ENCODE measurements at regions not wholly inside any gene's neighbourhood (a gene's known extent, or its start where the extent isn't known, plus 50 kb on each side); places are given as distances from the start of the nearest gene placed in this dataset.
"Not testable (repeated sequence)": the region's sequence is repeated elsewhere in the genome, so short reads cannot be mapped to it uniquely, and the experiment has no call there.

DNA sequence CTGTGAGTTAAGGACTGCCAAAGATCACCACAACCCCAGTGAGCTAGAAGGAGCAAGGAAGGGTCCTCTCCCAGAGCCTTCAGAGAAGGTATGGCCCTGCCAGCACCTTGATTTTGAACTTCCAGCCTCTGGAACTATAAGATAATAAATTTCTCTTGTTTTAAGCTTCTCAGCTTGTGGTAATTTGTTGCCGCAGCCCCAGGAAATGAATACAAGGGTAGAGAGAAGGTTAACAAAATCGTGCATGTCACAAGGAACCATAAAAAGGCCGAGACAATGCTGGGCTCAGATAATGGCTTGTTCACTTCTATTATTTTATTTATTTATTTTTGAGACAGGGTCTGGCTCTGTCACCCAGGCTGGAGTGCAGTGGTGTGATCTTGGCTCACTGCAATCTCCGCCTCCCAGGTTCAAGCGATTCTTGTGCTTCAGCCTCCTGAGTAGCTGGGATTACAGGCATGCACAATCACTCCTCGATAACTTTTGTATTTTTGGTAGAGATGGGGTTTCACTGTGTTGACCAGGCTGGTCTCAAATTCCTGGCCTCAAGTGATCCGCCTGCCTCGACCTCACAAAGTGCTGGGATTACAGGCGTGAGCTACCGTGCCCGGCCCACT lies 71.5 kb downstream of the WSB1 start:
- H3K4me1 ChIP-seq (ENCODE audit: insufficient read depth, low read length) = peaks cover 11% of the 10 kb centered on the region
- not testable (repeated sequence) for H3K27me3 ChIP-seq (ENCODE audit: insufficient read depth, low read length); H3K27ac Mint-ChIP-seq (ENCODE audit: unreplicated experiment); H3K9ac ChIP-seq (ENCODE audit: low read length); H2AFZ ChIP-seq (ENCODE audit: low read depth, low read length); H3K36me3 Mint-ChIP-seq (ENCODE audit: low read depth, unreplicated experiment); H3K9me3 Mint-ChIP-seq (ENCODE audit: unreplicated experiment); DNase-seq (ENCODE audit: low read depth); H3K4me3 Mint-ChIP-seq (ENCODE audit: unreplicated experiment); H3K4me2 ChIP-seq (ENCODE audit: low read length); H3K27ac ChIP-seq (ENCODE audit: low read depth, low read length); H3K79me2 ChIP-seq (ENCODE audit: insufficient read depth, low read length); FAIRE-seq; H3K9me3 ChIP-seq (ENCODE audit: insufficient read depth, low read depth, low read length); H3K36me3 ChIP-seq (ENCODE audit: insufficient read depth, low read length); H3K27me3 Mint-ChIP-seq (ENCODE audit: low read depth, unreplicated experiment); H3K4me3 ChIP-seq (ENCODE audit: insufficient read depth, low read depth, low read length); H4K20me1 ChIP-seq (ENCODE audit: insufficient read depth, low read length)
- peaks cover 42% of the 10 kb centered on the region for H3K4me1 Mint-ChIP-seq (ENCODE audit: low read depth, unreplicated experiment)

DNA sequence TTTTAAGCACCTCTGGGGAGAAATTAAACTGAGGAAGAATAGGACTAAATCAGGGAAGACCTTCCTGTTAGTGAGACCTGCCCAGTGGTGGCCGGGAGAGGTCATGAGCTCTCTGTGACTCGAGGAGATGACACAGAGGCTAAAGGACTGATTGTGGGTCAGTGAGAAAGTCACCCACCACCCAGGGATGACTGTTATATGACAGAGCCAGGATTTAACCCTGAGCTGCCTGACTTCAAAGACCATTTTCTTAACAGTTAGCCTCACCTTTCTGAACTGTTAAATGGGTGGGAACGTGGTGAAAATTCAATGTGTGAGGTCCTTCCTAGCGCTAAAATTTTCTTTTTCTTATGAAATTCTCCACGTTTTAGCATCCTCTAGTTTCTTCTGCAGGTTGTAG lies 72.5 kb downstream of the WSB1 start:
- Mint-ChIP-seq H3K4me3 (ENCODE audit: unreplicated experiment) (no peak overlapping the region), H3K27ac (ENCODE audit: unreplicated experiment) (no peak overlapping the region), H3K27me3 (ENCODE audit: low read depth, unreplicated experiment) (no peaks in the 10 kb centered on the region), H3K4me1 (ENCODE audit: low read depth, unreplicated experiment) (peaks cover 38% of the 10 kb centered on the region), H3K9me3 (ENCODE audit: unreplicated experiment) (peaks cover 9% of the 10 kb centered on the region), H3K36me3 (ENCODE audit: low read depth, unreplicated experiment) (no peaks in the 10 kb centered on the region)
- Histone ChIP-seq H3K9ac (ENCODE audit: low read length) (no peak overlapping the region), H4K20me1 (ENCODE audit: insufficient read depth, low read length) (no peaks in the 10 kb centered on the region), H3K4me3 (ENCODE audit: insufficient read depth, low read depth, low read length) (no peak overlapping the region), H3K9me3 (ENCODE audit: insufficient read depth, low read depth, low read length) (no peaks in the 10 kb centered on the region), H3K79me2 (ENCODE audit: insufficient read depth, low read length) (no peaks in the 10 kb centered on the region), H3K27me3 (ENCODE audit: insufficient read depth, low read length) (no peaks in the 10 kb centered on the region), H3K4me1 (ENCODE audit: insufficient read depth, low read length) (peaks cover 11% of the 10 kb centered on the region), H2AFZ (ENCODE audit: low read depth, low read length) (no peak overlapping the region), H3K4me2 (ENCODE audit: low read length) (no peak overlapping the region), H3K27ac (ENCODE audit: low read depth, low read length) (no peak overlapping the region), H3K36me3 (ENCODE audit: insufficient read depth, low read length) (no peaks in the 10 kb centered on the region)
- FAIRE-seq = no peak
- DNase-seq (ENCODE audit: low read depth) = no peak
- TF ChIP-seq EZH2 (IDR thresholded peaks at IDR 0.05; ENCODE audit: insufficient read depth, low read length) = no peak
- TF ChIP-seq, protein P1, sequence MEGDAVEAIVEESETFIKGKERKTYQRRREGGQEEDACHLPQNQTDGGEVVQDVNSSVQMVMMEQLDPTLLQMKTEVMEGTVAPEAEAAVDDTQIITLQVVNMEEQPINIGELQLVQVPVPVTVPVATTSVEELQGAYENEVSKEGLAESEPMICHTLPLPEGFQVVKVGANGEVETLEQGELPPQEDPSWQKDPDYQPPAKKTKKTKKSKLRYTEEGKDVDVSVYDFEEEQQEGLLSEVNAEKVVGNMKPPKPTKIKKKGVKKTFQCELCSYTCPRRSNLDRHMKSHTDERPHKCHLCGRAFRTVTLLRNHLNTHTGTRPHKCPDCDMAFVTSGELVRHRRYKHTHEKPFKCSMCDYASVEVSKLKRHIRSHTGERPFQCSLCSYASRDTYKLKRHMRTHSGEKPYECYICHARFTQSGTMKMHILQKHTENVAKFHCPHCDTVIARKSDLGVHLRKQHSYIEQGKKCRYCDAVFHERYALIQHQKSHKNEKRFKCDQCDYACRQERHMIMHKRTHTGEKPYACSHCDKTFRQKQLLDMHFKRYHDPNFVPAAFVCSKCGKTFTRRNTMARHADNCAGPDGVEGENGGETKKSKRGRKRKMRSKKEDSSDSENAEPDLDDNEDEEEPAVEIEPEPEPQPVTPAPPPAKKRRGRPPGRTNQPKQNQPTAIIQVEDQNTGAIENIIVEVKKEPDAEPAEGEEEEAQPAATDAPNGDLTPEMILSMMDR (IDR thresholded peaks at IDR 0.05; ENCODE audit: insufficient read depth, low read depth, low read length) = no peak

DNA sequence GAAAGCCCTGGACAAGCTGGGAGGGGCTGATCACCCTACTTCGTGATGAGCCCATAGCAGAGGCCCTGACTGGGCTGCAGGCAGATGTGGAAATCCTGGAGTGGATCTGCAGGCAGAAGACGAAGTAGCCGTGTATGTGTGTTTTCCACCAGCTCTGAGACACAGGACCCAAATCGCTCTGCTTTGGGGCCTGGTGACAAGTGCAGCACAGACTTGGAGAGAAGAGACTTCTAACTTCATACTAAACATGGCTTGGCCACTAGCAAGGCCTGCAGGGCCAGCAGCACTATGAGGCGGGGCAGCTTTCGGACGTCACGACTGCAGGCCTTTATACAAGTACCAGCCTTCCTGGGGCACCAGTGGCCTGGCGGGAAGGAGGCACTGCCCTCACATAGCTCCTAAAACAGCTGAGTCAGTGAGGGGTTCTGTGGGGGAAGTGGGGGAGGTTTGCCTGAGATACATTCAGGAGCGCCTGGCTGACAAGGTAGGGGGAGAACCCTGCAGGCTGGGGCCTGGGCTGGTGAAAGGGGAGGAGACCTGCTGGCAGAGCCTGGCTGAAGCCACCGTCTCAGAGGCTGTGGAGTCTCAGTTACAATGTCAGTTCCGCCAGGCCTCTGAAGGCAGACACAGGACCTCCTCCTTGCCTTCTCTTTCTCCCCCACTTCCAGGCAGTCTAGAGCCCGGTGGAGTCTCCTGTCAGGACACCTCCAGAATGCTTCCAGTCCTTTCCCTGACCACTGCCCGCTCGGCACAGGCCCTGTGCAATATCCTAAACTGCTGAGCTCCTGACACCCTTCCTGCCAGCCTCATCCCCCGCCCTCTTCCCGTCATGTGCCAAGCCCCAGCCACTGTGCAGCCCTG lies 73.4 kb downstream of the WSB1 start:
- peaks cover 38% of the 10 kb centered on the region for H3K4me1 Mint-ChIP-seq (ENCODE audit: low read depth, unreplicated experiment)
- Histone ChIP-seq H3K4me3 (ENCODE audit: insufficient read depth, low read depth, low read length) (no peak overlapping the region), H2AFZ (ENCODE audit: low read depth, low read length) (no peak overlapping the region), H3K9me3 (ENCODE audit: insufficient read depth, low read depth, low read length) (no peaks in the 10 kb centered on the region), H3K27me3 (ENCODE audit: insufficient read depth, low read length) (no peaks in the 10 kb centered on the region), H3K9ac (ENCODE audit: low read length) (no peak overlapping the region), H4K20me1 (ENCODE audit: insufficient read depth, low read length) (no peaks in the 10 kb centered on the region), H3K4me2 (ENCODE audit: low read length) (no peak overlapping the region), H3K27ac (ENCODE audit: low read depth, low read length) (no peak overlapping the region), H3K4me1 (ENCODE audit: insufficient read depth, low read length) (peaks cover 11% of the 10 kb centered on the region), H3K36me3 (ENCODE audit: insufficient read depth, low read length) (no peaks in the 10 kb centered on the region), H3K79me2 (ENCODE audit: insufficient read depth, low read length) (no peaks in the 10 kb centered on the region)
- H3K27ac Mint-ChIP-seq (ENCODE audit: unreplicated experiment) = no peak overlapping the region
- peaks cover 14% of the 10 kb centered on the region for H3K9me3 Mint-ChIP-seq (ENCODE audit: unreplicated experiment)
- H3K36me3 Mint-ChIP-seq (ENCODE audit: low read depth, unreplicated experiment) = no peaks in the 10 kb centered on the region
- H3K27me3 Mint-ChIP-seq (ENCODE audit: low read depth, unreplicated experiment) = no peaks in the 10 kb centered on the region
- H3K4me3 Mint-ChIP-seq (ENCODE audit: unreplicated experiment) = no peak overlapping the region
- DNase-seq (ENCODE audit: low read depth) (no peak), FAIRE-seq (no peak)
- TF ChIP-seq EZH2 (IDR thresholded peaks at IDR 0.05; ENCODE audit: insufficient read depth, low read length) = no peak
- TF ChIP-seq, protein P1 (IDR thresholded peaks at IDR 0.05; ENCODE audit: insufficient read depth, low read depth, low read length) = no peak
